ENCODE measurements at regions not wholly inside any gene's neighbourhood (a gene's known extent, or its start where the extent isn't known, plus 50 kb on each side); places are given as distances from the start of the nearest gene placed in this dataset.

DNA sequence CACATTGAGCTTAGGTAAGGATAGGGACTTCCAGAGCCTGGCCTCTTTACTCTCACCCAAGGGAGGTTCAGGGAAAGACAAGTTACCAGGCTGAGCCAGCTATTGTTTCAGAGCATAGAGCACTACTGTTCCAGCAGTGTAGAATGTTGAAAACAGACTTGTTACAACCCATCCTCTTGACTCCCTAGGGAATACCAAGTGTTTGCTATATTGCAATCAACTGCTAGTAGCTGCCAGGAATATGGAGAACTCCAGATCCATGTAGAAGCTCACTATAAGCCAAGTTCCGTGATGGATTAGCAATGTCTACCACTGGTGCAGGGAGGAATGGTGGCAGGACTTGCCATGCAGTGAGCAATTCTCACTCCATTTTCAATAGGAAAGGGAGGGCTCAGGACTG, 199.8 kb upstream of the RBM19 start:
- 40 to 100% methylated on average over 1 of the region's 1 CpG for WGBS, 2 donors
- H3K9me3 ChIP-seq: no peaks in the 10 kb centered on the region
- TF ChIP-seq, protein P1, sequence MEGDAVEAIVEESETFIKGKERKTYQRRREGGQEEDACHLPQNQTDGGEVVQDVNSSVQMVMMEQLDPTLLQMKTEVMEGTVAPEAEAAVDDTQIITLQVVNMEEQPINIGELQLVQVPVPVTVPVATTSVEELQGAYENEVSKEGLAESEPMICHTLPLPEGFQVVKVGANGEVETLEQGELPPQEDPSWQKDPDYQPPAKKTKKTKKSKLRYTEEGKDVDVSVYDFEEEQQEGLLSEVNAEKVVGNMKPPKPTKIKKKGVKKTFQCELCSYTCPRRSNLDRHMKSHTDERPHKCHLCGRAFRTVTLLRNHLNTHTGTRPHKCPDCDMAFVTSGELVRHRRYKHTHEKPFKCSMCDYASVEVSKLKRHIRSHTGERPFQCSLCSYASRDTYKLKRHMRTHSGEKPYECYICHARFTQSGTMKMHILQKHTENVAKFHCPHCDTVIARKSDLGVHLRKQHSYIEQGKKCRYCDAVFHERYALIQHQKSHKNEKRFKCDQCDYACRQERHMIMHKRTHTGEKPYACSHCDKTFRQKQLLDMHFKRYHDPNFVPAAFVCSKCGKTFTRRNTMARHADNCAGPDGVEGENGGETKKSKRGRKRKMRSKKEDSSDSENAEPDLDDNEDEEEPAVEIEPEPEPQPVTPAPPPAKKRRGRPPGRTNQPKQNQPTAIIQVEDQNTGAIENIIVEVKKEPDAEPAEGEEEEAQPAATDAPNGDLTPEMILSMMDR (IDR thresholded peaks at IDR 0.05): no peak
- TF ChIP-seq POLR2A (IDR thresholded peaks at IDR 0.05): no peak
- H3K27me3 ChIP-seq: no peaks in the 10 kb centered on the region
- H3K36me3 ChIP-seq: no peaks in the 10 kb centered on the region
- no peak overlapping the region for H3K27ac ChIP-seq
- H3K4me3 ChIP-seq (replicated peaks in 1 of 3): no peak overlapping the region
- intact Hi-C loops (cut with DNase I): loop anchor here (5.0 kb wide), 1 partner anchor 341 kb away; no protein-coding TSS in a partner anchor
- H3K4me1 ChIP-seq: no peaks in the 10 kb centered on the region
- DNase-seq: no peak

DNA sequence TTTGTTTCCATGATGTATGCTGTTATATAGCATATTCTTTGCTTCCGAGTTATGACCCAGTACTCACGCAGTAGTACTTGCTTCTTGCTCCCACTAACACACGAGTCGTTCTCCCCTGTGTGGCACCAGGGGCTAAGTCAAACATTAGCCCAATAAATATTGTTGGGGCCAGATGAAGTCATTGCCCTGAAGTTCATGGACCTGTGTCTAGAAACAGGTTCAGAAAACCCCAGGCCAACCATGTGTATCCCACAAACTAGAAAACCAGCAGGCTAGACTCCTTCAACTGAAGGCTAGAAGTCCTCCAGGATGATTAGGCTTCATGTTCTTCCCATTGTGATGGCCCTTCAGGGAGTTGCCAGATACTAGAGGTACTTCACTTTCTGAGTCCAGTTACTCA, 198.2 kb upstream of the RBM19 start:
- no peaks in the 10 kb centered on the region for H3K9me3 ChIP-seq
- no peak overlapping the region for H3K27ac ChIP-seq
- H3K4me3 ChIP-seq (replicated peaks in 1 of 3): no peak overlapping the region
- WGBS, 2 donors: 85 to 89% methylated on average over 4 of the region's 4 CpGs
- DNase-seq: no peak
- no peaks in the 10 kb centered on the region for H3K4me1 ChIP-seq
- H3K27me3 ChIP-seq: no peaks in the 10 kb centered on the region
- no peaks in the 10 kb centered on the region for H3K36me3 ChIP-seq
- intact Hi-C loops (cut with DNase I): no loop called here
- TF ChIP-seq POLR2A (IDR thresholded peaks at IDR 0.05): no peak
- TF ChIP-seq, protein P1 (IDR thresholded peaks at IDR 0.05): no peak

DNA sequence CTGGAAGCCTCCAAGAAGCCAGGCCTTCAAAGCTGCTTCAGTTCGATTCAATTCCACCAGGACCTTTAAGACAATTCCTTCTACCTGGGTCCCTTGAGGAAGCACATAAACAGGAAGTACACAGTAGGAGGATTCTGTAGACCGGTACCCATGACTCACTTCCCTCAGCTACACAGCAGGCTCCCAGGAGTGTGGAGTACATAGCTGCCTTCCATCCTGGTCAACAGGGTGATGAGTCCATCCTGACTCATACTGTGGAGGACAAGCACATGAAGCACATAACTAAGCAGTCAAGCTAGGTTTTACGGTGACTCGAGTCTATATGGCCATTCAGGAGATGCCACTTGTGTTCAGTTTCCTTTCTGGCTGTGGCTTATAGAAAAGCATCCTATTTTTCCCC, 197.6 kb upstream of the RBM19 start:
- TF ChIP-seq, protein P1 (IDR thresholded peaks at IDR 0.05): no peak
- TF ChIP-seq POLR2A (IDR thresholded peaks at IDR 0.05): no peak
- Histone ChIP-seq H3K4me1 (no peaks in the 10 kb centered on the region), H3K27ac (no peak overlapping the region), H3K9me3 (no peaks in the 10 kb centered on the region), H3K36me3 (no peaks in the 10 kb centered on the region), H3K4me3 (replicated peaks in 1 of 3) (no peak overlapping the region), H3K27me3 (no peaks in the 10 kb centered on the region)
- DNase-seq: no peak
- intact Hi-C loops (cut with DNase I): no loop called here
- WGBS, 2 donors: 74 to 79% methylated on average over 4 of the region's 4 CpGs

DNA sequence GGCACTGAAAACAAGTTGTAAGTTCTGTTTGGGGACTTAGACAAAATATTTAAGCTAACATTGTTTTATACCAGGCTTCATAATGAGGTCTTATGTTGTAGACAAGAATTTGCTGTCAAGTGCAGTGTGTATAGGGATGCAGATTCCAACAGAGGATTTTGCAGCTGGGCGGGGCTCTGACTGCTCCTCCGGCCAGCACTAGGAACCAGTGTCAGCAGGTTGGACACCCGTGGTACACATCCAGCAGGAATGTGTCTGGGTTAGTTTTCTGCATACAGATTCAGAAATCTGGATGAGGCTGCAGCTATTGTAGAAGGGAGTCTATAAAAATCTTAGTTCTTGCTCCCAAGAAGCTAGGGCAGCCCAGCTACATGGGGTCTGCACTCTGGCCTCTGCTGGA, 194.3 kb upstream of the RBM19 start:
- WGBS, 2 donors: 75 to 83% methylated on average over 3 of the region's 3 CpGs
- Histone ChIP-seq H3K27me3 (no peaks in the 10 kb centered on the region), H3K36me3 (no peaks in the 10 kb centered on the region), H3K9me3 (no peaks in the 10 kb centered on the region), H3K27ac (no peak overlapping the region), H3K4me3 (replicated peaks in 1 of 3) (no peak overlapping the region), H3K4me1 (no peaks in the 10 kb centered on the region)
- intact Hi-C loops (cut with DNase I): no loop called here
- DNase-seq: no peak
- no peak for TF ChIP-seq POLR2A (IDR thresholded peaks at IDR 0.05)
- TF ChIP-seq, protein P1 (IDR thresholded peaks at IDR 0.05): no peak

DNA sequence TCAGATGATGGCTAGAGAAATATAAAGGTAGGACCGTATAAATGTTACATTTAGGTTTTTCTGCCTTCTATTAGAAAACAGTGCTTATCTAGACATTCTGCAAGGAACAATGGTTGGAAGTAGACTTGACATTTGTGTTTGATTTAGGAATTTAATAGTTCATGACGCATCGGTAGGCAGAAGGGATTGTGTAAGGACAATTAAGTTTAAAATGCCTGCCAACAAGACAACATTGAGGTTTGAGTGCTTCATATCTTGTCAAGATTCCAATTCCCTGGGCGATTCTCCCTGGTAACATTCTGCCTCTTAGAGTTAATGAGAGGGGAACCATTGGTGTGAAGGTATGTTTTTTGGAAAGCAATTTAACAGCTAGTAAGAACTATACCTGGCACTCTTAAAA, 186.8 kb upstream of the RBM19 start:
- H3K27me3 ChIP-seq: no peaks in the 10 kb centered on the region
- H3K4me1 ChIP-seq: no peaks in the 10 kb centered on the region
- no peak for DNase-seq
- H3K36me3 ChIP-seq: no peaks in the 10 kb centered on the region
- intact Hi-C loops (cut with DNase I): no loop called here
- TF ChIP-seq, protein P1 (IDR thresholded peaks at IDR 0.05): no peak
- no peak for TF ChIP-seq POLR2A (IDR thresholded peaks at IDR 0.05)
- no peak overlapping the region for H3K4me3 ChIP-seq (replicated peaks in 1 of 3)
- H3K27ac ChIP-seq: no peak overlapping the region
- H3K9me3 ChIP-seq: no peaks in the 10 kb centered on the region
- WGBS, 2 donors: 60 to 70% methylated on average over 4 of the region's 4 CpGs
